Loucy (cell line): ENCODE measurements at regions not wholly inside any gene's neighbourhood (a gene's known extent, or its start where the extent isn't known, plus 50 kb on each side); places are given as distances from the start of the nearest gene placed in this dataset.

Source experiments
- H2AFZ ChIP-seq: fragments of 200-600 bp; sonication (generic); 2 replicates; pipeline ENCODE4 v1.6.0; 2016; ENCODE audit warnings: antibody characterized with exemption, mild to moderate bottlenecking, low read length, moderate library complexity
- H3F3A ChIP-seq: fragments of 200-600 bp; 2 replicates; pipeline ENCODE4 v1.6.0; 2016; ENCODE audit warnings: antibody characterized with exemption, low read depth, mild to moderate bottlenecking
- H3K27me3 ChIP-seq: fragments of 200-600 bp; sonication (generic); 2 replicates; pipeline ENCODE4 v1.6.1; 2014; ENCODE audit warnings: low read length, mild to moderate bottlenecking; ENCODE audit not compliant: insufficient read depth, poor library complexity, severe bottlenecking
- H3K36me3 ChIP-seq: fragments of 200-600 bp; sonication (generic); 2 replicates; pipeline ENCODE4 v1.6.1; 2016; ENCODE audit warnings: low read length; ENCODE audit not compliant: insufficient read depth
- H3K4me1 ChIP-seq: fragments of 200-600 bp; sonication (generic); 2 replicates; pipeline ENCODE4 v1.5.1; 2014; ENCODE audit warnings: low read length, mild to moderate bottlenecking; ENCODE audit not compliant: insufficient read depth, poor library complexity, severe bottlenecking
- H3K4me2 ChIP-seq: fragments of 200-600 bp; sonication (generic); 2 replicates; pipeline ENCODE4 v1.6.0; 2014; ENCODE audit warnings: antibody characterized with exemption, low read length, low read depth, mild to moderate bottlenecking; ENCODE audit not compliant: poor library complexity, severe bottlenecking
- H3K4me3 ChIP-seq: fragments of 200-600 bp; sonication (generic); 2 replicates; pipeline ENCODE4 v1.5.1; 2014; ENCODE audit warnings: low read length, mild to moderate bottlenecking, mixed read lengths; ENCODE audit not compliant: poor library complexity, severe bottlenecking
- H3K79me2 ChIP-seq: fragments of 200-600 bp; sonication (generic); 2 replicates; pipeline ENCODE4 v1.6.1; 2014; ENCODE audit warnings: low read length; ENCODE audit not compliant: insufficient read depth
- H3K9ac ChIP-seq: fragments of 200-600 bp; sonication (generic); 2 replicates; pipeline ENCODE4 v1.6.0; 2014; ENCODE audit warnings: mild to moderate bottlenecking, low read depth, low read length, moderate library complexity; ENCODE audit not compliant: poor library complexity, severe bottlenecking
- H3K9me2 ChIP-seq: fragments of 200-600 bp; sonication (generic); replicated peaks from 2 replicates; pipeline ENCODE4 v1.6.1; 2016; ENCODE audit warnings: low read depth, low read length, mixed read lengths
- H3K9me3 ChIP-seq: fragments of 200-600 bp; sonication (generic); 2 replicates; pipeline ENCODE4 v1.6.1; 2014; ENCODE audit warnings: mild to moderate bottlenecking, antibody characterized with exemption, low read length, low read depth; ENCODE audit not compliant: insufficient read depth
- H4K20me1 ChIP-seq: fragments of 200-600 bp; sonication (generic); 2 replicates; pipeline ENCODE4 v1.6.0; 2014; ENCODE audit warnings: antibody characterized with exemption, low read length, mild to moderate bottlenecking; ENCODE audit not compliant: insufficient read depth, poor library complexity, severe bottlenecking
- EZH2phosphoT487 ChIP-seq: fragments of 200-600 bp; IDR thresholded peaks from 2 replicates; pipeline ENCODE4 v1.6.1; 2018; ENCODE audit warnings: antibody characterized with exemption, mild to moderate bottlenecking, moderate library complexity, borderline replicate concordance
- TF ChIP-seq, protein P1 (sequence below): fragments of 200-600 bp; sonication (generic); conservative IDR thresholded peaks from 2 replicates; pipeline ENCODE4 v1.5.1; 2014; ENCODE audit warnings: mild to moderate bottlenecking, antibody characterized with exemption, low read length

DNA sequence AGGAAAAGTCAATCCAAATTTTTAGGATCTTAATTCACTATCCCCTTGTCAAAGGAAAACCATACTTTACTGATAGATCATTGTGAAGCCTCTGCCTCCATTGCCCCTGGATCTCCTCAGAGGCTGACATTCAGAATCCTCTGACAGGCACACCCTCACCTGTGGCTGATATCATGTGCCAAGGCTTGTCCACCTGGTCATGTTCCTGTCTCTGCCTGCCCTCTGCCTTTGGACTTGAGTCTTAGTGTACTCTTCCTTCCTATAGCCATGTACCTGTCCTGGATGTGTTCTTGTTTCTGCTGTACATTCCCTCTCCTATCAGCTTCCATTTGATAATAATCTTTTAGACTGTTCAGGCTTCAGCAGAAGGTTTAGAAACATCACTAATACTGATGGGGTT is 179.4 kb downstream of the TNFSF13B start:
- Histone ChIP-seq H3K36me3 (no peaks in the 10 kb centered on the region), H3K9ac (no peak overlapping the region), H3K4me3 (no peak overlapping the region), H3K9me3 (0 out of 2 replicates have a peak, but pooled peaks cover 7% of the 10 kb centered on the region), H3K79me2 (no peaks in the 10 kb centered on the region), H2AFZ (no peak overlapping the region), H3K27me3 (no peaks in the 10 kb centered on the region), H3F3A (no peaks in the 10 kb centered on the region), H3K9me2 (no peaks in the 10 kb centered on the region), H3K4me2 (no peak overlapping the region), H4K20me1 (no peaks in the 10 kb centered on the region), H3K4me1 (no peaks in the 10 kb centered on the region)
- TF ChIP-seq, protein P1, sequence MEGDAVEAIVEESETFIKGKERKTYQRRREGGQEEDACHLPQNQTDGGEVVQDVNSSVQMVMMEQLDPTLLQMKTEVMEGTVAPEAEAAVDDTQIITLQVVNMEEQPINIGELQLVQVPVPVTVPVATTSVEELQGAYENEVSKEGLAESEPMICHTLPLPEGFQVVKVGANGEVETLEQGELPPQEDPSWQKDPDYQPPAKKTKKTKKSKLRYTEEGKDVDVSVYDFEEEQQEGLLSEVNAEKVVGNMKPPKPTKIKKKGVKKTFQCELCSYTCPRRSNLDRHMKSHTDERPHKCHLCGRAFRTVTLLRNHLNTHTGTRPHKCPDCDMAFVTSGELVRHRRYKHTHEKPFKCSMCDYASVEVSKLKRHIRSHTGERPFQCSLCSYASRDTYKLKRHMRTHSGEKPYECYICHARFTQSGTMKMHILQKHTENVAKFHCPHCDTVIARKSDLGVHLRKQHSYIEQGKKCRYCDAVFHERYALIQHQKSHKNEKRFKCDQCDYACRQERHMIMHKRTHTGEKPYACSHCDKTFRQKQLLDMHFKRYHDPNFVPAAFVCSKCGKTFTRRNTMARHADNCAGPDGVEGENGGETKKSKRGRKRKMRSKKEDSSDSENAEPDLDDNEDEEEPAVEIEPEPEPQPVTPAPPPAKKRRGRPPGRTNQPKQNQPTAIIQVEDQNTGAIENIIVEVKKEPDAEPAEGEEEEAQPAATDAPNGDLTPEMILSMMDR, result no peak
- no peak for TF ChIP-seq EZH2phosphoT487

- no peaks in the 10 kb centered on the region for H3K27me3 ChIP-seq
- H4K20me1 ChIP-seq, result no peaks in the 10 kb centered on the region
- no peak overlapping the region for H3K9ac ChIP-seq
- H3K9me2 ChIP-seq, result no peaks in the 10 kb centered on the region
- H3F3A ChIP-seq, result no peaks in the 10 kb centered on the region
- no peaks in the 10 kb centered on the region for H3K79me2 ChIP-seq
- 0 out of 2 replicates have a peak, but pooled peaks cover 7% of the 10 kb centered on the region for H3K9me3 ChIP-seq
- no peak overlapping the region for H3K4me3 ChIP-seq
- H3K4me2 ChIP-seq, result no peak overlapping the region
- H3K4me1 ChIP-seq, result no peaks in the 10 kb centered on the region
- no peaks in the 10 kb centered on the region for H3K36me3 ChIP-seq
- no peak overlapping the region for H2AFZ ChIP-seq
- TF ChIP-seq, protein P1, result no peak
- no peak for TF ChIP-seq EZH2phosphoT487
These were observed 178.3 kb upstream of the MYO16 start for GRCh38 chr13:108451121-108451520.

- no peak overlapping the region for H3K4me3 ChIP-seq
- H3K9ac ChIP-seq, result no peak overlapping the region
- no peaks in the 10 kb centered on the region for H3K79me2 ChIP-seq
- no peaks in the 10 kb centered on the region for H3F3A ChIP-seq
- no peaks in the 10 kb centered on the region for H3K9me2 ChIP-seq
- H2AFZ ChIP-seq, result no peak overlapping the region
- H3K36me3 ChIP-seq, result no peaks in the 10 kb centered on the region
- TF ChIP-seq, protein P1, result no peak
- no peak for TF ChIP-seq EZH2phosphoT487
- no peaks in the 10 kb centered on the region for H3K27me3 ChIP-seq
- H3K9me3 ChIP-seq, result no peaks in the 10 kb centered on the region
- no peak overlapping the region for H3K4me2 ChIP-seq
- no peaks in the 10 kb centered on the region for H4K20me1 ChIP-seq
- H3K4me1 ChIP-seq, result no peaks in the 10 kb centered on the region
These were observed 174.1 kb upstream of the MYO16 start for GRCh38 chr13:108455320-108455719.
